ENCODE measurements at regions not wholly inside any gene's neighbourhood (a gene's known extent, or its start where the extent isn't known, plus 50 kb on each side); places are given as distances from the start of the nearest gene placed in this dataset.

- no peaks in the 10 kb centered on the region for H3K4me1 ChIP-seq
- TF ChIP-seq POLR2A (IDR thresholded peaks at IDR 0.05), result no peak
- TF ChIP-seq POLR2AphosphoS5 (IDR thresholded peaks at IDR 0.05), result no peak
- TF ChIP-seq EP300 (IDR thresholded peaks at IDR 0.05), result no peak
- no peak for TF ChIP-seq CTCF (IDR thresholded peaks at IDR 0.05)
- intact Hi-C loops (cut with DNase I; ENCODE audit: low total_unique reads), result no loop called here
- H3K27me3 ChIP-seq, result no peaks in the 10 kb centered on the region
- H3K36me3 ChIP-seq, result no peaks in the 10 kb centered on the region
- 78 to 92% (median 88%) methylated on average over 4 of the region's 4 CpGs for WGBS, 5 donors
- no peak overlapping the region for H3K27ac ChIP-seq
- no peaks in the 10 kb centered on the region for H3K9me3 ChIP-seq
- DNase-seq, result no peak
- no peak overlapping the region for H3K4me3 ChIP-seq
Measured at GRCh38 chr11:121716060-121716459, 263.3 kb upstream of the SORL1-AS1 start.

- H3K9me3 ChIP-seq, result no peaks in the 10 kb centered on the region
- TF ChIP-seq CTCF (IDR thresholded peaks at IDR 0.05) (no peak), EP300 (IDR thresholded peaks at IDR 0.05) (no peak), POLR2A (IDR thresholded peaks at IDR 0.05) (no peak), POLR2AphosphoS5 (IDR thresholded peaks at IDR 0.05) (no peak)
- intact Hi-C loops (cut with DNase I; ENCODE audit: low total_unique reads), result no loop called here
- no peak for DNase-seq
- H3K27me3 ChIP-seq, result no peaks in the 10 kb centered on the region
- H3K36me3 ChIP-seq, result no peaks in the 10 kb centered on the region
- 78 to 87% (median 84%) methylated on average over 4 of the region's 4 CpGs for WGBS, 5 donors
- H3K27ac ChIP-seq, result no peak overlapping the region
- H3K4me3 ChIP-seq, result no peak overlapping the region
- no peaks in the 10 kb centered on the region for H3K4me1 ChIP-seq
Measured at GRCh38 chr11:121715405-121715804, 262.6 kb upstream of the SORL1-AS1 start.

- WGBS, 5 donors, result 90 to 96% (median 91%) methylated on average over 3 of the region's 3 CpGs
- no peak for TF ChIP-seq POLR2A (IDR thresholded peaks at IDR 0.05)
- no peak for TF ChIP-seq EP300 (IDR thresholded peaks at IDR 0.05)
- no peak for TF ChIP-seq CTCF (IDR thresholded peaks at IDR 0.05)
- no peak for TF ChIP-seq POLR2AphosphoS5 (IDR thresholded peaks at IDR 0.05)
- Histone ChIP-seq H3K9me3 (no peaks in the 10 kb centered on the region), H3K27me3 (no peaks in the 10 kb centered on the region), H3K36me3 (no peaks in the 10 kb centered on the region), H3K27ac (no peak overlapping the region), H3K4me3 (no peak overlapping the region), H3K4me1 (no peaks in the 10 kb centered on the region)
- no peak for DNase-seq
- intact Hi-C loops (cut with DNase I; ENCODE audit: low total_unique reads), result no loop called here
Measured at GRCh38 chr11:121714351-121714750, 261.6 kb upstream of the SORL1-AS1 start.

GRCh38 chr11:121711939-121712338, 259.2 kb upstream of the SORL1-AS1 start:
- no peaks in the 10 kb centered on the region for H3K9me3 ChIP-seq
- no peaks in the 10 kb centered on the region for H3K27me3 ChIP-seq
- WGBS, 5 donors, result 71 to 84% (median 77%) methylated on average over 1 of the region's 1 CpG
- H3K4me3 ChIP-seq, result no peak overlapping the region
- TF ChIP-seq POLR2AphosphoS5 (IDR thresholded peaks at IDR 0.05), result no peak
- TF ChIP-seq CTCF (IDR thresholded peaks at IDR 0.05), result no peak
- no peak for TF ChIP-seq POLR2A (IDR thresholded peaks at IDR 0.05)
- no peak for TF ChIP-seq EP300 (IDR thresholded peaks at IDR 0.05)
- H3K4me1 ChIP-seq, result no peaks in the 10 kb centered on the region
- intact Hi-C loops (cut with DNase I; ENCODE audit: low total_unique reads), result no loop called here
- DNase-seq, result no peak
- no peak overlapping the region for H3K27ac ChIP-seq
- H3K36me3 ChIP-seq, result no peaks in the 10 kb centered on the region
